ENCODE measurements at regions not wholly inside any gene's neighbourhood (a gene's known extent, or its start where the extent isn't known, plus 50 kb on each side); places are given as distances from the start of the nearest gene placed in this dataset.

DNA sequence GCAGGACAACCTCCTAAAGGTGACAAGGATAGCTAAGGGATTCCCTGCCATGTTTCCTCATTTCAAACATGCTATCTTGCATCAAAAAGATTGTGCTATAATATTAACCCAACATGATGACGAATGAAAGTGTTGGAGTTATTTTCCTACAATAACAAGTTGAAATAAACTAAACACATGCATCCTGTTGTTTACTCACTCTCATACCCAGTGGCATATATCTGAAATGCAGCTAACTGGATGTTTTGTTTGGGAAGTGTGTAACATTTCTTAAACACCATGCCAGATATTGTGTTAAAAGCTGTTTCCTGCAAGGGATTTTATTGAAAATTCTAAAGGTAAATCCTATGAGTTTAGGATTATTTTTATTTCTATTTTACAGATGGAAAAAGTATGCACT lies 139.6 kb downstream of the TFPI2 start:
- TF ChIP-seq ZNF565 (CRISPR knock-in tag; conservative IDR thresholded peaks at IDR 0.05; ENCODE audit: low read depth) (no peak), ZFP3 (CRISPR knock-in tag; IDR thresholded peaks at IDR 0.05) (no peak)
- TF ChIP-seq, protein P1, sequence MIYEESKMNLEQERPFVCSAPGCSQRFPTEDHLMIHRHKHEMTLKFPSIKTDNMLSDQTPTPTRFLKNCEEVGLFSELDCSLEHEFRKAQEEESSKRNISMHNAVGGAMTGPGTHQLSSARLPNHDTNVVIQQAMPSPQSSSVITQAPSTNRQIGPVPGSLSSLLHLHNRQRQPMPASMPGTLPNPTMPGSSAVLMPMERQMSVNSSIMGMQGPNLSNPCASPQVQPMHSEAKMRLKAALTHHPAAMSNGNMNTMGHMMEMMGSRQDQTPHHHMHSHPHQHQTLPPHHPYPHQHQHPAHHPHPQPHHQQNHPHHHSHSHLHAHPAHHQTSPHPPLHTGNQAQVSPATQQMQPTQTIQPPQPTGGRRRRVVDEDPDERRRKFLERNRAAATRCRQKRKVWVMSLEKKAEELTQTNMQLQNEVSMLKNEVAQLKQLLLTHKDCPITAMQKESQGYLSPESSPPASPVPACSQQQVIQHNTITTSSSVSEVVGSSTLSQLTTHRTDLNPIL (CRISPR knock-in tag; IDR thresholded peaks at IDR 0.05; ENCODE audit: low read depth): no peak
- TF ChIP-seq, protein P2, sequence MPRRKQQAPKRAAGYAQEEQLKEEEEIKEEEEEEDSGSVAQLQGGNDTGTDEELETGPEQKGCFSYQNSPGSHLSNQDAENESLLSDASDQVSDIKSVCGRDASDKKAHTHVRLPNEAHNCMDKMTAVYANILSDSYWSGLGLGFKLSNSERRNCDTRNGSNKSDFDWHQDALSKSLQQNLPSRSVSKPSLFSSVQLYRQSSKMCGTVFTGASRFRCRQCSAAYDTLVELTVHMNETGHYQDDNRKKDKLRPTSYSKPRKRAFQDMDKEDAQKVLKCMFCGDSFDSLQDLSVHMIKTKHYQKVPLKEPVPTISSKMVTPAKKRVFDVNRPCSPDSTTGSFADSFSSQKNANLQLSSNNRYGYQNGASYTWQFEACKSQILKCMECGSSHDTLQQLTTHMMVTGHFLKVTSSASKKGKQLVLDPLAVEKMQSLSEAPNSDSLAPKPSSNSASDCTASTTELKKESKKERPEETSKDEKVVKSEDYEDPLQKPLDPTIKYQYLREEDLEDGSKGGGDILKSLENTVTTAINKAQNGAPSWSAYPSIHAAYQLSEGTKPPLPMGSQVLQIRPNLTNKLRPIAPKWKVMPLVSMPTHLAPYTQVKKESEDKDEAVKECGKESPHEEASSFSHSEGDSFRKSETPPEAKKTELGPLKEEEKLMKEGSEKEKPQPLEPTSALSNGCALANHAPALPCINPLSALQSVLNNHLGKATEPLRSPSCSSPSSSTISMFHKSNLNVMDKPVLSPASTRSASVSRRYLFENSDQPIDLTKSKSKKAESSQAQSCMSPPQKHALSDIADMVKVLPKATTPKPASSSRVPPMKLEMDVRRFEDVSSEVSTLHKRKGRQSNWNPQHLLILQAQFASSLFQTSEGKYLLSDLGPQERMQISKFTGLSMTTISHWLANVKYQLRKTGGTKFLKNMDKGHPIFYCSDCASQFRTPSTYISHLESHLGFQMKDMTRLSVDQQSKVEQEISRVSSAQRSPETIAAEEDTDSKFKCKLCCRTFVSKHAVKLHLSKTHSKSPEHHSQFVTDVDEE (CRISPR knock-in tag; IDR thresholded peaks at IDR 0.05): no peak

All from SK-N-SH treated with all-trans-retinoic acid at 6 μM for 48 hours (cell line).